Anterior cingulate cortex (tissue), 58 donors: ENCODE measurements at regions not wholly inside any gene's neighbourhood (a gene's known extent, or its start where the extent isn't known, plus 50 kb on each side); places are given as distances from the start of the nearest gene placed in this dataset.
A peak's percentile ranks its signal among the peaks of the same experiment; 100 is the strongest.
"Not testable (repeated sequence)": the region's sequence is repeated elsewhere in the genome, so short reads cannot be mapped to it uniquely, and the experiment has no call there.

Experiments used
- DNase-seq, 58 donors: peaks; one replicate each; lab custom pipeline; 2025; lab: John Stamatoyannopoulos, UW

- no peak for DNase-seq
Measured at GRCh38 chr11:70891844-70892380, 360.5 kb downstream of the SHANK2 start.

- no peak for DNase-seq
Measured at GRCh38 chr11:70892889-70893288, 359.5 kb downstream of the SHANK2 start.

GRCh38 chr11:70894566-70895365, 357.6 kb downstream of the SHANK2 start:
- no peak for DNase-seq

- DNase-seq: no peak
Measured at GRCh38 chr11:70895366-70895670, 357.1 kb downstream of the SHANK2 start.

- DNase-seq: no peak
Measured at GRCh38 chr11:70897429-70897828, 354.9 kb downstream of the SHANK2 start.

- no peak for DNase-seq
Measured at GRCh38 chr11:70899616-70900015, 352.8 kb downstream of the SHANK2 start.

- no peak for DNase-seq
Measured at GRCh38 chr11:70900540-70900939, 351.8 kb downstream of the SHANK2 start.

- DNase-seq: peak in 5 of 58 donors; percentile 16 to 40 (median 27)
Measured at GRCh38 chr11:70901951-70902521, 350.3 kb downstream of the SHANK2 start.

GRCh38 chr11:70903229-70903628, 349.1 kb downstream of the SHANK2 start:
- DNase-seq: not testable (repeated sequence)

- no peak for DNase-seq
Measured at GRCh38 chr11:70906101-70906500, 346.3 kb downstream of the SHANK2 start.

GRCh38 chr11:70908223-70908622, 344.2 kb downstream of the SHANK2 start:
- DNase-seq: no peak

GRCh38 chr11:70910835-70911234, 341.5 kb downstream of the SHANK2 start:
- DNase-seq: no peak

GRCh38 chr11:70912226-70912840, 340.0 kb downstream of the SHANK2 start:
- DNase-seq: peak in 2 of 58 donors; percentile 17

GRCh38 chr11:70913715-70914231, 338.6 kb downstream of the SHANK2 start:
- DNase-seq: peak in 19 of 58 donors; percentile 8 to 69 (median 21)

- DNase-seq: no peak
Measured at GRCh38 chr11:70914496-70914895, 337.9 kb downstream of the SHANK2 start.

GRCh38 chr11:70915158-70915985, 337.0 kb downstream of the SHANK2 start:
- DNase-seq: peak in 29 of 58 donors; percentile 4 to 78 (median 44)

GRCh38 chr11:70916351-70916750, 336.0 kb downstream of the SHANK2 start:
- no peak for DNase-seq

- no peak for DNase-seq
Measured at GRCh38 chr11:70918242-70918641, 334.1 kb downstream of the SHANK2 start.

- DNase-seq: no peak
Measured at GRCh38 chr11:70921804-70922203, 330.6 kb downstream of the SHANK2 start.

GRCh38 chr11:70924108-70924507, 328.3 kb downstream of the SHANK2 start:
- no peak for DNase-seq
